DOHH2 (cell line): ENCODE measurements at regions not wholly inside any gene's neighbourhood (a gene's known extent, or its start where the extent isn't known, plus 50 kb on each side); places are given as distances from the start of the nearest gene placed in this dataset.

Experiments
- H3F3A ChIP-seq: fragments of 200-600 bp; sonication (generic), shearing (Covaris generic); 2 replicates; pipeline ENCODE4 v1.6.0; 2016; ENCODE audit warnings: antibody characterized with exemption, mild to moderate bottlenecking; ENCODE audit not compliant: control insufficient read depth, insufficient read depth
- H3K27ac ChIP-seq: fragments of 200-600 bp; sonication (generic); 2 replicates; pipeline ENCODE4 v1.5.1; 2014; ENCODE audit warnings: low read depth, mild to moderate bottlenecking, low read length, moderate library complexity
- H3K27me3 ChIP-seq: fragments of 200-600 bp; sonication (generic); 2 replicates; pipeline ENCODE4 v1.6.1; 2014; ENCODE audit warnings: mild to moderate bottlenecking, low read length, mixed read lengths; ENCODE audit not compliant: control insufficient read depth
- H3K36me3 ChIP-seq: fragments of 200-600 bp; sonication (generic); 2 replicates; pipeline ENCODE4 v1.6.1; 2014; ENCODE audit warnings: mild to moderate bottlenecking, low read length, moderate library complexity, mixed read lengths; ENCODE audit not compliant: control insufficient read depth
- H3K4me1 ChIP-seq: fragments of 200-600 bp; sonication (generic); 2 replicates; pipeline ENCODE4 v1.6.1; 2014; ENCODE audit warnings: mild to moderate bottlenecking, low read length, mixed read lengths; ENCODE audit not compliant: control insufficient read depth
- H3K4me2 ChIP-seq: fragments of 200-600 bp; sonication (generic); 2 replicates; pipeline ENCODE4 v1.6.0; 2014; ENCODE audit warnings: mild to moderate bottlenecking, low read length, moderate library complexity
- H3K4me3 ChIP-seq: fragments of 200-600 bp; sonication (generic); 2 replicates; pipeline ENCODE4 v1.5.1; 2014; ENCODE audit warnings: mild to moderate bottlenecking, low read length, mixed read lengths
- H3K79me2 ChIP-seq: fragments of 200-600 bp; sonication (generic); 2 replicates; pipeline ENCODE4 v1.6.1; 2014; ENCODE audit warnings: mild to moderate bottlenecking, low read length, mixed read lengths; ENCODE audit not compliant: control insufficient read depth
- H3K9me2 ChIP-seq: fragments of 200-600 bp; sonication (generic); replicated peaks from 2 replicates; pipeline ENCODE4 v1.6.1; 2014; ENCODE audit warnings: mild to moderate bottlenecking, low read length, mixed read lengths; ENCODE audit not compliant: control insufficient read depth
- H3K9me3 ChIP-seq: fragments of 200-600 bp; sonication (generic); 2 replicates; pipeline ENCODE4 v1.6.1; 2014; ENCODE audit warnings: antibody characterized with exemption, low read length, mixed read lengths; ENCODE audit not compliant: control insufficient read depth, insufficient read depth
- H4K20me1 ChIP-seq: fragments of 200-600 bp; sonication (generic); 2 replicates; pipeline ENCODE4 v1.6.0; 2014; ENCODE audit warnings: low read depth, mild to moderate bottlenecking, antibody characterized with exemption, low read length, moderate library complexity; ENCODE audit not compliant: control insufficient read depth, insufficient read depth
- CTCF ChIP-seq: fragments of 200-600 bp; sonication (generic); IDR thresholded peaks from one replicate; pipeline ENCODE4 v1.5.1; 2014; ENCODE audit warnings: antibody characterized with exemption, mild to moderate bottlenecking, low read depth, low read length; ENCODE audit not compliant: poor library complexity, severe bottlenecking
- EZH2phosphoT487 ChIP-seq: fragments of 200-600 bp; sonication (generic); IDR thresholded peaks from 2 replicates; pipeline ENCODE4 v1.6.1; 2017; ENCODE audit warnings: borderline replicate concordance, mild to moderate bottlenecking, antibody characterized with exemption, low read length, moderate library complexity, mixed read lengths

GRCh38 chr12:113659015-113659414 is 187.3 kb upstream of the LHX5 start:
- Histone ChIP-seq H3F3A (no peaks in the 10 kb centered on the region), H3K4me2 (no peak overlapping the region)
- TF ChIP-seq EZH2phosphoT487 (no peak), CTCF (no peak)

GRCh38 chr12:113658006-113658655 is 186.5 kb upstream of the LHX5 start:
- Histone ChIP-seq H3K79me2 (no peaks in the 10 kb centered on the region), H3F3A (no peaks in the 10 kb centered on the region), H3K9me2 (no peaks in the 10 kb centered on the region), H3K36me3 (no peaks in the 10 kb centered on the region), H3K27ac (no peak overlapping the region), H3K4me1 (no peaks in the 10 kb centered on the region), H3K9me3 (no peaks in the 10 kb centered on the region), H3K27me3 (no peaks in the 10 kb centered on the region), H3K4me2 (no peak overlapping the region), H4K20me1 (no peaks in the 10 kb centered on the region), H3K4me3 (no peak overlapping the region)
- TF ChIP-seq CTCF: no peak

More at GRCh38 chr12:113659015-113659414, 187.3 kb upstream of the LHX5 start:
- Histone ChIP-seq H4K20me1 (no peaks in the 10 kb centered on the region), H3K9me3 (no peaks in the 10 kb centered on the region), H3K4me1 (no peaks in the 10 kb centered on the region), H3K27ac (no peak overlapping the region), H3K36me3 (no peaks in the 10 kb centered on the region), H3K79me2 (no peaks in the 10 kb centered on the region), H3K4me3 (no peak overlapping the region), H3K27me3 (no peaks in the 10 kb centered on the region), H3K9me2 (no peaks in the 10 kb centered on the region)

- Histone ChIP-seq H3K79me2 (no peaks in the 10 kb centered on the region), H3F3A (no peaks in the 10 kb centered on the region), H3K27ac (no peak overlapping the region), H3K9me3 (no peaks in the 10 kb centered on the region), H3K9me2 (no peaks in the 10 kb centered on the region), H3K4me3 (no peak overlapping the region), H4K20me1 (no peaks in the 10 kb centered on the region), H3K27me3 (no peaks in the 10 kb centered on the region), H3K4me2 (no peak overlapping the region), H3K4me1 (no peaks in the 10 kb centered on the region), H3K36me3 (no peaks in the 10 kb centered on the region)
- TF ChIP-seq CTCF (no peak), EZH2phosphoT487 (no peak)
Observed at GRCh38 chr12:113655919-113656318, 184.2 kb upstream of the LHX5 start.
